Endodermal cell (in vitro differentiated cells): ENCODE measurements at regions not wholly inside any gene's neighbourhood (a gene's known extent, or its start where the extent isn't known, plus 50 kb on each side); places are given as distances from the start of the nearest gene placed in this dataset.
"Not testable (repeated sequence)": the region's sequence is repeated elsewhere in the genome, so short reads cannot be mapped to it uniquely, and the experiment has no call there.

Experiments used
- DNase-seq: peaks from one replicate; pipeline ENCODE4 v3.0.0-alpha.2; 2017
- H3K27ac ChIP-seq: 2 replicates; pipeline ENCODE4 v1.5.1; 2013; ENCODE audit warnings: mild to moderate bottlenecking, low read depth, low read length, moderate library complexity
- H3K27me3 ChIP-seq: 2 replicates; pipeline ENCODE4 v1.6.1; 2013; ENCODE audit warnings: mild to moderate bottlenecking, low read length, moderate library complexity; ENCODE audit not compliant: insufficient read depth, control insufficient read depth, poor library complexity, severe bottlenecking
- H3K36me3 ChIP-seq: 2 replicates; pipeline ENCODE4 v1.7.0; 2013; ENCODE audit warnings: mild to moderate bottlenecking, low read length, moderate library complexity; ENCODE audit not compliant: control insufficient read depth, insufficient read depth
- H3K4me1 ChIP-seq: one replicate; pipeline ENCODE4 v1.7.0; 2013; ENCODE audit warnings: low read length; ENCODE audit not compliant: control insufficient read depth, insufficient read depth
- H3K4me3 ChIP-seq: 2 replicates; pipeline ENCODE4 v1.5.1; 2013; ENCODE audit warnings: mild to moderate bottlenecking, low read length, moderate library complexity
- H3K9ac ChIP-seq: 2 replicates; pipeline ENCODE4 v1.6.1; 2013; ENCODE audit warnings: mild to moderate bottlenecking, low read length, moderate library complexity; ENCODE audit not compliant: poor library complexity, severe bottlenecking; ENCODE audit errors: extremely low read depth
- H3K9me3 ChIP-seq: 2 replicates; pipeline ENCODE4 v1.6.1; 2013; ENCODE audit warnings: mild to moderate bottlenecking, low read length, moderate library complexity; ENCODE audit not compliant: control insufficient read depth
- H3K27ac Mint-ChIP-seq: 2 replicates; pipeline ENCODE4 v1.8.0; 2020; ENCODE audit warnings: mixed read lengths
- H3K27me3 Mint-ChIP-seq: 2 replicates; pipeline ENCODE4 v1.8.0; 2021; ENCODE audit warnings: mild to moderate bottlenecking, mixed read lengths; ENCODE audit not compliant: insufficient read depth
- H3K36me3 Mint-ChIP-seq: 2 replicates; pipeline ENCODE4 v1.8.0; 2020; ENCODE audit warnings: low read depth, mixed read lengths
- H3K4me1 Mint-ChIP-seq: 2 replicates; pipeline ENCODE4 v1.8.0; 2020; ENCODE audit warnings: mixed read lengths
- H3K4me3 Mint-ChIP-seq: 2 replicates; pipeline ENCODE4 v1.8.0; 2020; ENCODE audit warnings: mild to moderate bottlenecking, moderate library complexity, mixed read lengths
- H3K9me3 Mint-ChIP-seq: 2 replicates; pipeline ENCODE4 v1.8.0; 2020; ENCODE audit warnings: mild to moderate bottlenecking, mixed read lengths
- WGBS, 2 experiments: methylation state at CpG; one replicate each; pipeline versions ENCODE4 v1.1.5 to v1.1.7; 2013; ENCODE audit warnings: missing lambda C conversion rate in 2 of 2, mixed read lengths in 1 of 2; ENCODE audit not compliant: insufficient coverage in 1 of 2, insufficient read length in 1 of 2; 5-methylcytosine and 5-hydroxymethylcytosine counted together
- TF ChIP-seq, protein P1 (sequence below): fragments of 200-600 bp; sonication (generic); conservative IDR thresholded peaks from 2 replicates; pipeline ENCODE4 v1.5.0; 2021; ENCODE audit warnings: antibody characterized with exemption, mild to moderate bottlenecking

- no peaks in the 10 kb centered on the region for H3K36me3 ChIP-seq
- WGBS, 2 experiments = 90 to 94% methylated on average over 2 of the region's 3 CpGs
- no peak overlapping the region for H3K27ac ChIP-seq
- TF ChIP-seq, protein P1, sequence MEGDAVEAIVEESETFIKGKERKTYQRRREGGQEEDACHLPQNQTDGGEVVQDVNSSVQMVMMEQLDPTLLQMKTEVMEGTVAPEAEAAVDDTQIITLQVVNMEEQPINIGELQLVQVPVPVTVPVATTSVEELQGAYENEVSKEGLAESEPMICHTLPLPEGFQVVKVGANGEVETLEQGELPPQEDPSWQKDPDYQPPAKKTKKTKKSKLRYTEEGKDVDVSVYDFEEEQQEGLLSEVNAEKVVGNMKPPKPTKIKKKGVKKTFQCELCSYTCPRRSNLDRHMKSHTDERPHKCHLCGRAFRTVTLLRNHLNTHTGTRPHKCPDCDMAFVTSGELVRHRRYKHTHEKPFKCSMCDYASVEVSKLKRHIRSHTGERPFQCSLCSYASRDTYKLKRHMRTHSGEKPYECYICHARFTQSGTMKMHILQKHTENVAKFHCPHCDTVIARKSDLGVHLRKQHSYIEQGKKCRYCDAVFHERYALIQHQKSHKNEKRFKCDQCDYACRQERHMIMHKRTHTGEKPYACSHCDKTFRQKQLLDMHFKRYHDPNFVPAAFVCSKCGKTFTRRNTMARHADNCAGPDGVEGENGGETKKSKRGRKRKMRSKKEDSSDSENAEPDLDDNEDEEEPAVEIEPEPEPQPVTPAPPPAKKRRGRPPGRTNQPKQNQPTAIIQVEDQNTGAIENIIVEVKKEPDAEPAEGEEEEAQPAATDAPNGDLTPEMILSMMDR = no peak
- H3K4me1 Mint-ChIP-seq = peaks cover 5% of the 10 kb centered on the region
- no peak overlapping the region for H3K27ac Mint-ChIP-seq
- DNase-seq = no peak
- peaks cover 11% of the 10 kb centered on the region for H3K9me3 ChIP-seq
- H3K4me1 ChIP-seq = no peaks in the 10 kb centered on the region
- peaks cover 35% of the 10 kb centered on the region for H3K9me3 Mint-ChIP-seq
- H3K4me3 Mint-ChIP-seq = no peak overlapping the region
- H3K9ac ChIP-seq = no peak overlapping the region
- H3K4me3 ChIP-seq = no peak overlapping the region
- no peaks in the 10 kb centered on the region for H3K27me3 ChIP-seq
- peaks cover 16% of the 10 kb centered on the region for H3K36me3 Mint-ChIP-seq
- H3K27me3 Mint-ChIP-seq = peaks cover 3% of the 10 kb centered on the region
Measured at GRCh38 chr7:124630395-124630794, 135.2 kb downstream of the GPR37 start.

GRCh38 chr7:124618871-124619270, 146.7 kb downstream of the GPR37 start:
- Histone ChIP-seq H3K4me1 (no peaks in the 10 kb centered on the region), H3K27ac (no peak overlapping the region), H3K36me3 (no peaks in the 10 kb centered on the region), H3K9ac (no peak overlapping the region), H3K4me3 (no peak overlapping the region), H3K9me3 (no peaks in the 10 kb centered on the region), H3K27me3 (no peaks in the 10 kb centered on the region)
- H3K27me3 Mint-ChIP-seq = no peaks in the 10 kb centered on the region
- H3K4me3 Mint-ChIP-seq = no peak overlapping the region
- TF ChIP-seq, protein P1 = no peak
- H3K9me3 Mint-ChIP-seq = no peaks in the 10 kb centered on the region
- 89 to 95% methylated on average over 1 of the region's 1 CpG for WGBS, 2 experiments
- DNase-seq = no peak
- no peak overlapping the region for H3K27ac Mint-ChIP-seq
- H3K36me3 Mint-ChIP-seq = no peaks in the 10 kb centered on the region
- H3K4me1 Mint-ChIP-seq = no peaks in the 10 kb centered on the region

DNA sequence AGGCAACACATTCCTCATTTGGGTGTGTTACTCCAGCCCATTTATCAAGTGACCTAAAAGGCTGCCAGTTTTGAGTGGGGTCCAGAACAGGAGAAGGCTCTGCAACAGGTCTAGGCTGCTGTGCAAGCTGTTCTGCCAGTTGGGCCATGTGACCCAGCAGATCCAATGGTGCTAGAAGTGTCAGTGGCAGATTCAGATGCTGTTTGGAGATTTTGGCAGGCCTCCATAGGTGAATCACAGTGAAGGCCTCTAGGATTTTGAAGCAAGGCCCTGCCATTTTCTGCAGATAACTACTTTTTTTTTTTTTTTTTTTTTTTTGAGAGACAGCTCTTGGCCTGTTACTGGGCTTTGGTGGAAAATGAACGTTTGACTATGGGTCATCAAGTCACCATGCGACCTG, 147.5 kb downstream of the GPR37 start:
- DNase-seq, H3K27me3 ChIP-seq, H3K4me3 ChIP-seq, H3K27ac Mint-ChIP-seq, H3K4me3 Mint-ChIP-seq, H3K4me1 ChIP-seq, H3K9me3 ChIP-seq, H3K27ac ChIP-seq, H3K27me3 Mint-ChIP-seq, H3K9me3 Mint-ChIP-seq, H3K4me1 Mint-ChIP-seq, H3K36me3 ChIP-seq, H3K9ac ChIP-seq, H3K36me3 Mint-ChIP-seq: not testable (repeated sequence)
- WGBS, 2 experiments = 94 to 96% methylated on average over 2 of the region's 2 CpGs

DNA sequence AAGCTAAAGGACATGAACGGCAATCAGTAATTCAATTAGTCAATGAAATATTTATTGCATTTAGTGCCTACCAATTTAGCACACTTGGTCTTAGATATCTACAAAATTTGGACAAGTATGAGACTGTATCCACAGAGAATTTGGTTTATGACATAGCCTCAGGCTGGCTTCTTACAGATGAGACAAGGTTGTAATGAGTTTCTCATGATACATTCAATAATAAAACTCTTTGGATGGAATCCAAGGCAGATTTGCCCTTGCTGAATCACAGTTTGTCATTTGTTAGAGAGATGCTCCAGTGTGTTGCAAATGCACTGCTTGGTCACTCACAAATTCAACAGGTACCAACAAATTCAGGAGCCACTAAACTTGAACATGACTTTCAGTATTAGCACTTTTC, 162.5 kb downstream of the GPR37 start:
- H3K9me3 Mint-ChIP-seq = no peaks in the 10 kb centered on the region
- H3K9me3 ChIP-seq = no peaks in the 10 kb centered on the region
- no peaks in the 10 kb centered on the region for H3K36me3 Mint-ChIP-seq
- H3K27ac Mint-ChIP-seq = no peak overlapping the region
- no peak overlapping the region for H3K4me3 ChIP-seq
- H3K27ac ChIP-seq = no peak overlapping the region
- H3K27me3 Mint-ChIP-seq = no peaks in the 10 kb centered on the region
- H3K4me1 Mint-ChIP-seq = no peaks in the 10 kb centered on the region
- no peak for DNase-seq
- no peak overlapping the region for H3K4me3 Mint-ChIP-seq
- no peaks in the 10 kb centered on the region for H3K36me3 ChIP-seq
- TF ChIP-seq, protein P1 = no peak
- H3K27me3 ChIP-seq = no peaks in the 10 kb centered on the region
- H3K4me1 ChIP-seq = no peaks in the 10 kb centered on the region
- 100% methylated on average over 1 of the region's 1 CpG; no CpG with 5 or more reads in 1 of the 2 experiments for WGBS, 2 experiments
- no peak overlapping the region for H3K9ac ChIP-seq
